DMS53 treated with DMSO at 0.1 percent for 48 hours (cell line): ENCODE measurements at regions not wholly inside any gene's neighbourhood (a gene's known extent, or its start where the extent isn't known, plus 50 kb on each side); places are given as distances from the start of the nearest gene placed in this dataset.

Source experiments
- DNase-seq: peaks from one replicate; lab custom pipeline; 2025; ENCODE audit not compliant: unreplicated experiment; lab: John Stamatoyannopoulos, UW

DNA sequence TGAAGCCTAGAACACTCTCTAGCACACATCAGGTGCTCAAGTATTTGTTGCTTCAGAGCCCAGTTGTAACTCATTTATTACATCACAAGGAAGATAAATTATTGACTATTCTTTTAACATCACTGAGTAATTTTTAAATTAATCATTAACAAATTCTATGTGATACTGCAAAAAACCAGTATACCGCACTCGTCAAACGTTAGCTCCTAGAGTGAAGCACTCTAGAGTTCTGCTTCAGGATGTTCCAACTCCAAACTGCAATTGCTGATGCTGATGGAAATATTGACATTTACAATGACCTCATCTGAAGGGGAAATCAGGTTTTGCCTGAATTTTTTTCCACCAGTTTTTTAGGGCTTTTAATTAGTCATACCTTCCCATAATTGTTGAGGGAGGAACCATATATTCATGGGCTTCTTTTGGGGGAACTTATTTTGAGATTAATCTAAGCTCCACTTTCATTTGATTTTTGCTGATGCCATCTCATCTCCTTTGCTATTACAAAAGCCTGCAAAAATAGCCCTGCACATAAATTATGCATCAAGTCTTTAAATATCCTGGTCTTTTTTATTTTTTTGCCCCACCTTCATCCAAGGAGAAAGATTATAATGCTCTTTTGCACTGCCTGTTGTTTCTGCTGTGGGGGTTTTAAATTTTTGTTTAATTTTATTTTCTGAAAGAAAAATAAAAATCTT, 123.0 kb upstream of the STAC start:
- DNase-seq: peak; percentile 31

GRCh38 chr3:36258421-36258820, 121.9 kb upstream of the STAC start:
- DNase-seq: no peak

DNA sequence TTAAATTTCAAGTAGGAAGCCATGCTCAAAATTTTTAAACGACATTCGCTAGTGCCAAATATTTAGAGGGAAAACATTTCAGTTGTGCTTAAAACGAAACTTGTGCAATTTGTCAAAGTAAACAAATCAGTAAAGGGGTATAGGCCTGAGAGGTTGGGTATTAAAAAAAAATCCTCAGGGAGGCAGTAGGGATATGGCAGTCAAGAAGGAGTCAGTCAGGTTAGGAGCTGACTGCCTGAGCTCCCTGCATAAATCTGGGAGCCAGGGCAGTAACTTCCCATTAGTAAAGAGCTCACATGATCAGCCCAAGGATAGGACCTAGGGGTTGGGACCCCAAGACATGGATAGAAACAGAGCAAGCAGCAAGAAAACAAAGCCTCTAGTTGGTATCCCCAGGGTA, 120.7 kb upstream of the STAC start:
- DNase-seq: no peak

- DNase-seq: no peak
These were observed 111.0 kb upstream of the STAC start for GRCh38 chr3:36269274-36269673.

DNA sequence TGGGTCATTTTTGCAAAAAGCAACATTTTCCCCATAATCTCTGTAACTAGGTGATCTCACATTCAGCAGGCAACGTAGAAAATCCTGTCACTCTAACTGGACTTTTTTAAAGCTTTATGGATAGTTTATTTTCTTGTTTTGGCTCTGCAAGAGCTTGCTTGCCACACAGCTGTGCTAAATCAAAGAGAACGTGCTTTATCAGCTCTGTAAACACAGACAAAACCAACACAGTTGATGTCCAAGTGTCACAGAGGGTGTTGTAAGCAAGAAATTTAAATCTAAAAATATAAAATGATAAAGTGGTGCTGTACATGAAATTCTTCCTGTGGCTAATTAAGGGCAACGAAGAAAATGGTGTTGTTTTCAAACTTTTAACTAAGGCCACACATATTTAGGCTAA, 97.5 kb upstream of the STAC start:
- no peak for DNase-seq

- no peak for DNase-seq
These were observed 85.0 kb upstream of the STAC start for GRCh38 chr3:36295296-36295695.

DNA sequence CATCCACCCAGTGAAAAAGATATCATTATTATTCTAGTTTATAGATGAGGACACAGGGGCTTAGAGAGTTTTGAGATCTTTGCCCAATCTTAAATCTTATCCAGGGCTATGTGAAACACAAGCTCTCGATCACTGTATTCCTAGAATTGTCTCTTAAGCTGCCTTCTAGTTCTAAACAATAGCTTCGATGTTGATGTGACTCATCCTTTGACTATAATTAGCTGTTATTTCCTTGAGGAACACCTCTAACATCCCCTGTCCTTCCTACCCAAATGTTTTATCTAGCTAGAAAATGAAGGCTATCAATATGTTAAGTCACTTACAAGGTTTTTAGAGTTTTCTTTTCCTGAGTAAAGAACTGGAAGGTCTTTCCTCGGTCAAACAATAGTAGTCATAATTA, 83.1 kb upstream of the STAC start:
- DNase-seq: no peak

GRCh38 chr3:36298188-36298587, 82.1 kb upstream of the STAC start:
- no peak for DNase-seq

DNA sequence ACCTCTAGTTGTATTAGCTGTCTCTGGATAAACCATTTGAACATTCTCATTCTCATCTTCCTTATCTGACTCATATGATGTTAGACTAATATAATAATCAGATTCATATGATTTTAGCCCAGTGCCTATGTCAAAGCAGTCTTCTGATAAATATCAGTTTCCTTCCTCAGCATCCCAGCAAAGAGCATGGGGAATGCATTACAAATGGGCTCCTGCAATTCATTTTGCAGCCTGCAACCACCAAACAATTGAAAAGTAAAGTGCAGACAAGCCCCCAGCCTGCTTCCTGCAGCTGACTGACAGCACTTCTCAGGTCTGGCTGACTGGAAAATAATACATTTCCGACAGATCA, 78.2 kb upstream of the STAC start:
- no peak for DNase-seq

- no peak for DNase-seq
These were observed 77.7 kb upstream of the STAC start for GRCh38 chr3:36302626-36303025.

GRCh38 chr3:36303286-36303685, 77.0 kb upstream of the STAC start:
- DNase-seq: no peak

DNA sequence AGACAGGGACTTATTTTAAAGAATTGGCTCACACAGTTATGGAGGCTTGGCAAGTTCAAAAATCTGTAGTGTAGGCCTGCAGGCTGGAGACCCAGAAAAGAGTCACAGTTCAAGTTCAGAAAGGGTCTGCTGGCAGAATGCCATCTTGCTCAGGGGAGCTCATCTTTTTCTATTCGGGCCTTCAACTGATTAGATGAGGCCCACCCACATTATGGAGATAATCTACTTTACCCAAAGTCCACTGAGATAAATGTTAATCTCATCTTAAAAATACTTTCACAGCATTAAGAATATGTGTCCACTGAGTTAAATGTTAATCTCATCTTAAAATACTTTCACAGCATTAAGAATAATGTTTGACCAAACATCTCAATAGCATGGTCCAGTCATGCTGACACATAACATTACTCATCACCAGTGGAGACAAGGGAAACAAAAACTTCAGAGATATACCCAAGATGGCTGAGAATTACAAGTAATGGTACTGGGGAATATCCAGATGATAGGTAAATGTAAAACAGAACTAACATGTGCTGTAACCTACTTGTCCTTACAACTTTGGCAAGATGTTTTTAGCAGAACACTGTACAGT, 74.3 kb upstream of the STAC start:
- DNase-seq: no peak

GRCh38 chr3:36309092-36309491, 71.2 kb upstream of the STAC start:
- no peak for DNase-seq

DNA sequence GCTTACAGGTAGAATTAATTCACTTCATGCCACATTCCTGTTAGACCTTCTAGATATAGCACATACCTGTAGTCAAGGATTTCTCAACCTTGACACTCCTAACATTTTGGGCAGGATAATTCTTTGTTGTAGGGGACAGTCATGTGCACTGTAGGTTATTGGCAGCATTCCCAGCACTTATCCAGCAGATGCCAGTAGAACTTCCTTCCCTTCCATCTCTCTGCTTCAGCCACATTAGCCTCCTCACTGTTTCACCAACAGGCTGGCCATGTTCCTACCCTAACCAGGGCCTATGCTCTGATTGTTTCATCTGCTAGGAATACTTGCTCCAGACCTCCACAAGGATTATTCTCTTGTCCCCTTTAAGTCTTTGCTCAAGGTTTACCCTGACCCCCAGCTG, 68.0 kb upstream of the STAC start:
- DNase-seq: no peak

- DNase-seq: no peak
These were observed 62.4 kb upstream of the STAC start for GRCh38 chr3:36317915-36318314.

GRCh38 chr3:36318621-36319200, 61.6 kb upstream of the STAC start:
- DNase-seq: no peak

DNA sequence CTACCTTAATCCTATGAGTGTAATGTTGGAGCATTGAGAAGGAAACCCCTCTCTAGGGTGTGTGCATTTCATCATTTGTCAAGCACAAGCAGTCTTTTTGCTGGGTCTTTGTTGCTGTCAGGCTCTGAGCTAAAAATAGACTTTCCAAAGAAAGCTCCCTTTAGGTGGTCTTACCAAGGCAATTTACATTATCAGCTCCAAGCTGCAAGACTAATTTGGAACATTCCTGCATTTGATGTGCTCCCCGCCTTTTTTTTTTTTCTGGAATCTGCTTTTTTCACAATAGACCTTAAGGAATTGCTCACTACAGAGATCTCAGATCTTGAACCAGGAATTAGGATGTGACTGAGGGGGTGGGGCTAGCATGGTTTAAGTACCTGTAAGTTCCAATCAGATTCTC, 60.6 kb upstream of the STAC start:
- no peak for DNase-seq
